Stimulated activated CD8-positive, alpha-beta memory T cell treated with anti-CD3 and anti-CD28 coated beads, Interleukin-7, amount 100 ng/mL, for 48 hours (primary cell): ENCODE measurements at regions not wholly inside any gene's neighbourhood (a gene's known extent, or its start where the extent isn't known, plus 50 kb on each side); places are given as distances from the start of the nearest gene placed in this dataset.

ENCODE experiments used
- DNase-seq, 2 donors: peaks; one replicate each; pipeline ENCODE4 v3.0.0-alpha.2; 2020; ENCODE audit warnings: low read depth in 1 of 2; ENCODE audit errors: extremely low read depth in 1 of 2

DNA sequence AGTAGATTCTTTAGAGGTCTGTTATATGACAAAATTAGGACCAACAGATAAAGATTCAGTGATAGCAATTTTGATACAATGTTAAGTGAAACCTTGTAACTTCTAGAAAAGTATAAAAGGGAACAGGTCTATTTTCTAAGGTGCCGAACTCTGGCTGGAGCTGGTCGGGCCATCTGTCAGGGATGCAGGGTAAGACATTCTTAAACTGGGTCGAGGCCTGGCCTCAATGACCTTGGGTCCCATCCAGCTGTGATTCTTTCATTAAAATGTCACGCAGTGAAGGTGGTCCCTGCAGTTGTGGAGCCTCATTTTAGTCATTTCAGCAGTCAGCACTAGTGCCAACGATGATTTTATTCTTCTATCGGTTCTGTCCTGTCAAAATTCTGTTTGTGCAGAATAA lies 271.9 kb upstream of the SPRY2 start:
- no peak for DNase-seq

DNA sequence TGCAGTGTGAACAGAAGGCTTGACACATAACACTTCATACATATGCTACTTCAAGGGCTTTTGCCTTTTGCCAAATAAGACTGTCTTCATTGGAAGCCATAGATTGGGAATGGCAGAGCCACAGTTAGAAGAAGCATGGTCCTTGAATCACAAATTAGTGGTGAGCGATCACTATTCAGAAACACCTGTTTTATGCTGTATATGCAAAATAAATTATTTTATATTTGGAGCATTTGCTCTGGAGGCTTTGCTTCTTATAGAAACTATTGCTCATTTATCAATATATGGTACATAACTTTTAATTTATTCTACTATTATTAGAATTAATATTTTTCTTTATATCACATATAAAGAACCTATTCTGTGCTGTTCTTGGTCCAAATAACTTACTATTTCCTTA lies 270.4 kb upstream of the SPRY2 start:
- no peak for DNase-seq

DNA sequence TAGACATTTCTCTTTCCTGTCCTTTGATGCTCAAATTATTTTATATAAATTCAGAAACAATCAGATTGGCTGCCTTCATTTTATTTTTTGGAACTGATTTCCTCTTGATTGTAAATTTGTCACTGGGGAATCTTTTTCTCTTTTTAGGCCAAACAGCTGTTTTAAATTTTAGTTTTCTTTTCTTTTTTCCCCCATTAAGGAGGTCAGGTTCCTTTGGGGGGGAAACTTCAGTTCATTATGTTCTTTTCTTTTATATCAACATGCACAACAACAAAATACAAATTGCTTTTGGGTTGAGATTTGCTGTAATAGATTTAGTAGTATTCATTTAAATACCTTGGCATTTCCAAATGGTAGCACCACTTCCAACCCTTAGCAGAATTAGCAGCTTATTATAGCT lies 264.8 kb upstream of the SPRY2 start:
- DNase-seq = no peak

DNA sequence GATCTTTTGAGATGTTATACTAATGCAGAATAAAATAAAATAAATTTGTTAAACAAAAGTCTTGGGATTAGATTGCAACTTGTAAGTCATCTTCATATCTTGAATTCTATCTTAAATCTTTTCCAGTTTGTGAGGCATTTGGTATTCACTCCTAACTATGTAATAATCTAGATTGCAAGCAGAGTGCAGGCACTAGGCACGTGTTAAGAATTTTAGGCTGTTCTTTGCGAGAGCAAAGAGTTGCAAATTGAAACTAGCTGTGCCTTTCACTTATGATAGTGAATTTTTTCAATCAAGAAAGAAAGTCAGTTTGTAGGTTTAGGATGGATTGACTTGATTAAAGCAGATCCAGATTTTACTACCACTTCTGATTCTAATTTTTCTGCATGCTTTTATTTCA lies 264.1 kb upstream of the SPRY2 start:
- no peak for DNase-seq

DNA sequence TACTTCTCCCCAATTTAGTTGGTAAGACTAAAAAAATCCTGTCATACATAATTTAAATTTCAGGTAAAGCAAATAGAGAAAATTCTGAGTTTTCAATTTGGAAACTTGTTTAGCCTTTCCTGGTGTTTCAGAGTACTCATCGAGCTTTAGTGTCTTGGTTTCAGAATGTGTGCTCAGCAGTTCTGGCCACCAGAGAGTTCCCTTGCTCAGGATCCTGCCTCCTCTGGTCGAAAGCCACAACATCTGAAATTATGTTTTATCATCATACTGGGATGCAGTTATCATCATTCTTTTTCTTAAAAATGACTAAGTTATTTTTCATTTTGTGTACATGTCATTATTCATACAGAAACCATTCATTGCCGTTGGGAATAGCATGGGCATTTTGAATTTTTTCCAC lies 263.2 kb upstream of the SPRY2 start:
- DNase-seq = no peak

DNA sequence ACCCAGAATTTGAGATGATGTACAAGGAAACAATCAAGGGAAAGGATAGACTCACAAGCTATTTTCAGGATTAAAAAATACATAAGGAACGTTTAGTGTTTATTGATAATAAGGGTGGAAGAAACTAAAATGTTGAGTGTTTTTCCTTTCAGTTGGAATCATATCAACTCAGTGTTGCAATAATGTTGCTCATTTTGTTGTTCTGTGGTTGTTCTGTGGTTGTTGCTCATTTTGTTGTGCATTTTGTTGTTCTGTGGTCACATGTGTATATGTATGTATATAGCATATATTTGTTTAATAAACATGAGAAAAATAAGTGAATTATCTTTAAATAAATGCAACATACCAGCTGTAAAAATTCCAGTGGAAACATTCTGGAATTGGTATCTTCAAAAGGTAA lies 262.4 kb upstream of the SPRY2 start:
- no peak for DNase-seq

DNA sequence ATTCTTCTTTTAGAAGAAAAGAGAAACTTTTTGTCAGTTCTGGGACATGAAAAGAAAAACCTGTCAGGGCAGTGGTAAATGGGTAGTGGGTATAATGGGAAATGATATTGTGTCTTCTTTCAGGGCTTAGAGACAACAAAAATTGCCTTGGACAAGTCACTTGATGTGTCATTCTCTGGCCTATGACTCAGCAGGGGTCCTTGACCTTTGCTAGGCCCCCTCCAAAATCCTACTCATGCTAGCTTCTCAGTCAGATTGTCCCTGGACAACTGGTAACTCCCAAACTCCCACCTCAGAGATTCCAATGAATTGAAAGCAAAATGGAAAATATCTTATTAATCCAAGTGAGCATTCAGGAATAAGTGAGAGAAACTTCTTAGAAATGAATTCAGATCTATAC lies 258.8 kb upstream of the SPRY2 start:
- no peak for DNase-seq

DNA sequence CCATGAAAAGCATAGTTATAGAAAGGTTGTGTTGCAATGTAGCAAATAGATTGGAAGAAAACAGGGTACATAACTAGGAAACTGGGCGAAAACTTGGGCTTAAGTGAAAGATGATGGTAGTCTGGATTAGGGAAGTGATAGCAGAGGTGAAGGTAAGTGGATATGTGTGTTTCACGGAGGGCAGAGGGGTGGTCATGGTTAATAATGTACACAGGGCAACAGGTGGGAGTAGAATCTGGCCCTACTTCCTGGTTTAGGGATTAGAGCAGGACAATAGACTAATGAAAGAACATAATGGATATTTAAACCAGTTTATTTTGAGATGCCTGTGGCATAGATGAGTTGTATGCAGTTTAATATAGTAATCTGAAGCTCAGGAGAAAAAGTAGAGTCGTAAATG lies 257.3 kb upstream of the SPRY2 start:
- no peak for DNase-seq

DNA sequence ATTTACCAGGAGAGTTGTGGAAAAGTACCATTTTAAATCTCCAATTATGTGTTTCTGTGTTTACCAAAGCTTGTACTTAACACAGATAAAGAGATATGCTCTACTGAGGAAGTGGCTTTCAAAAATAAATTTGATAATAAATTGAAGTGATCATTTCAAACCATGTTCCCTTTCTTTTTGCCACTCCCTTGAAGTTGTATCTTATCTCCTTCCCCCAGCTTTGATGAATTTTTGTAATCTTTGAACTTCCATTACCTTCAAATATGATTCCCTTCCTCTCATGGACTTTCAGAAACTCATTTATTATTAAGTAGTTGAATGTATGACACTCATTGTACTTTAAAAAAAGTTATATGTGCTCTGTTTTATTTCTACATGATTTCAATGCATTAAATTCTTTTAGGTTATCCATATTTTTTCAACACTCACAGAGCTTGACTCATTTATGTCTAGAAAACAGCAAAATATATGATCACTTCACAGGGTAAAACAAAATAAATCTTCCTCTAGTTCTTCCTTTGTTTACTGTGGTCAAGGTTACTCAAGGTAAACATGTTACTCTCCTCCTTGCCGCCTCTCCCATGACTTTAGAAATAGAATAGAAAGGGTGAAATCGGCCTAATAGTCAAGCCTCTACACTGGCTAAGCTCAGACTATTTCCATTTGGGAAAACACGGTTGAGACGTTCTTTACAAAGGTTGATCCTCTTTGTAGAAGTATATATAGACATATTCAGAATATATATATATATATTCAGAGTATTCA lies 251.2 kb upstream of the SPRY2 start:
- no peak for DNase-seq

DNA sequence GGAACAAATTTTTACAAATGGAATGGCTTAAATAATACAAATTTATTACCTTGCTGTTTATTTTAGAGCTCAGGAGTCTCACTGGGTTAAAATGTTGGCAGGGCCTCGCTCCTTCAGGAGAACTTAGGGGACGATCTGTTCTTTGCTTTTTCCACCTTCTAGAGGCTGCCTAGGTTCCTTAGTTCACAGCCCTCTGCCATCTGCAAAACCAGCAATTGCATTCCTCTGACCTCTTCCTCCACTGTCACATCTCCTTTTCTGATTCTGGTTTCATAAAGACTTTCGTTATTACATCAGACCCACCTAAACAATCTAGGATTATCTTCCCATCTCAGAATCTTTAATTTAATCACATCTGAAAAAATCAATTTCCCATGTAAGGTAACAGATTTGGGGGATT lies 249.6 kb upstream of the SPRY2 start:
- DNase-seq = no peak

DNA sequence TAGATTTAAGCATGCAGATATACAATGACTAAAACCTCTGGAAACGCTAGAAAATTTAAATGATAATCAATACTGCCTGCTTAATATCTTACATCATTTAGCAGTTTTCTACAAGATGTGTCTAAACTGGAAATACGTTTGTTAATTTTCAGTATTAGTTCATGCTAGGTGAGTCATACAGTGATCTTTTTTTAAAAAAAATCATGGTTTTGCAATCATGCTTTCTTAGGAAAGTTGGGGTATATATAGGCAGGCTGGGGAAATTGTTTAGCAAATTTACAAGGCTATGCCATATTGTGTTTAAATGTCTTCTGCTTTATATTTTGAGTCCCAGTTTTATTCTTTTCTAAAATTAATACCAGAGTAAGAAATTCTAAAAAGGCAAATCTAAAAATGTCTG lies 245.4 kb upstream of the SPRY2 start:
- no peak for DNase-seq

DNA sequence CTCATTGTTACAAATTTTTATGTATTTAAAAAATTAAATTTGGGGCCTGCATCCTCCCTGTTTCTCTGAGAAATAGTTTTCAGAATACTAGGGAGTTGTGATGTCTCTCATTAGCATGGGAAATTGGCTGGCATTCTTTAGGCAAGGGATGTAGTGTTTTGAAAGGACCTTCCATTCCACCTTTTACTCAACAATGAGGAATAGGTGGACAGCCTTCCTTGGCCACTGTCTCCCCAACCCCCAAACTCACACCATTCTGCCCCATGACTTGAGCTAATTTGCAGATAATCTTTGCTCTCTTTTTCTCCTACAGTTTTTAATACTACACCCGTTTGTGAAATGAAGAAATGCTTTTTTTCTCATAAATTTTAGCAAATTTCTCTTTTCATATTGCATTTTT lies 244.6 kb upstream of the SPRY2 start:
- DNase-seq = no peak

DNA sequence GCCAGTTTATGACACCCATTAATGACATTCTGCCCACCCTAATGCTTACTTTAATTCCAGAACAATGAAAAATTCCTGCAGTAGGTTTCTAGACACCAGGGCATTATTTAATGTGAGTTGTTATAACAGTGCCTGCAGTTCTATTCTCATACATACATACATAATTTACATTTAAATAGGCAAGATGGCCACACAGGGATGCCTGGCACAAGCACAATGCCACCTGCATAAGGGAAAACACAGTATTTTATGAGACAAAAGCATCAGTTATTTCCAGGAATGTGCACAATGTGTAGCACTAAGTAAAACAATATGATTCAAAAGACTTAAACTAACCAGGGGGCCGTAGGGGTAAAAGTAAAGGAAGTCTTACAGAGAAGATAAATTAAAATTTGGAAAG lies 243.9 kb upstream of the SPRY2 start:
- DNase-seq = no peak

DNA sequence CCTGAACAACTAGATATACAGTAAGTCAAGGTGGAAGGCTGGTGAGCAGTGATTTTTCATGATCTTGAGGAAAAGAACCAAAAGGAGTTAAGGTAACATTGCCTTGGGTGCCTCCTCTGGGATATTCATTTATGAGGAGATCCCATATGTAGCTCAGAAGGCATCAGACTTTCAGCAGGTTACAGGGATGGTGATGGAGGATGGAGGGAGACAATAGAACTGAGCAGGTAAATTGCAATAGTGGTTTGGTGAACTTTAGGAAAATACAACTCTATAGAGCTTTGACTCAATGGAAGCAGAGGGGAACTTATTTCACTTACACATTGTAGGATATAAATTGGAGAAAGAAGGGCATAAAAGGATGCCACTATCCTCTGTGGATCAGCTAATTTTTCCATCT lies 243.4 kb upstream of the SPRY2 start:
- no peak for DNase-seq

DNA sequence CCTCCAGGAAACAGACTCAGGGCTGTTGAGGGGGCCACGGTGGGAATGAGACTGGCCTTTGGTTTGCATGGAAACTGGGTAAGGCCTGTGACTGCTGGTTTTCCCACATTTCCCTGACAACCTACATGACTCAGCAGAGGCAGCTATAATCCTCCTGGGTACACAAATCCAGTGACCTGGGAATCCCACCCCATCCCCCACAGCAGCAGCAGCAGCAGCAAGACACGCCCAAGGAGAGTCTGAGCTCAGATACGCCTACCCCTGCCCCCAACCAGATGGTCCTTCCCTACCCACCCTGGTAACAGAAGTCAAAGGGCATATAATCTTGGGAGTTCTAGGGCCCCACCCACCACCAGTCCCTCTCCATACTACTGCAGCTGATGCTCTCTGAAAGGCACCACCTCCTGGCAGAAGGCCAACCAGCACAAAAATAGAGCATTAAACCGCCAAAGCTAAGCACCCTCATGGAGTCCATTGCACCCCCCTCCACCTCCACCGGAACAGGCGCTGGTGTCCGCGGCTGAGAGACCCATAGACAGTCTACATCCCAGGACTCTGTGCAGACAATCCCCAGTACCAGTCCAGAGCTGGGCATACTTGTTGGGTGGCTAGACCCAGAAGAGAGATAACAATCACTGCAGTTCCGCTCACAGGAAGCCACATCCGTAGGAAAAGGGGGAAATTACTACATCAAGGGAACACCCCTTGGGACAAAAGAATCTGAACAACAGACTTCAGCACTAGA lies 237.2 kb upstream of the SPRY2 start:
- no peak for DNase-seq

DNA sequence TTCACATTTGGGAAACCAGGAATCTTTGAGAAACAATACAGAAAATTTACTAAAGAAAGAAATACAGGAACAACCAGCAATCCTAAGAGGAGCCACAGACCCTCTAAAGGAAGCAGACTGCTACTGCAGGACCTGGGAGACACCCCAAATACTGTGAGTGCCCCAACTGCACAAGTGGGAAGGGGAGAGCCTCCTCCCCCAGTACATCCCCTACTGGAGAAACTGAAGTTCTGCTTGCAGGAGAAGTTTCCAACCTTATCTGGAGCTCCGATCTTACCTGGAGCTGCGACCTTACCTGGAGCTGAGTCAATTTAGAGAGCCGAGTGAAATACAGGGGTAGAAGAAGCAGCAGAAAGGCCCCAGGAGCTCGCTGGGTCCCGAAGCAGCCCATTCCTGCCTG lies 236.4 kb upstream of the SPRY2 start:
- no peak for DNase-seq

DNA sequence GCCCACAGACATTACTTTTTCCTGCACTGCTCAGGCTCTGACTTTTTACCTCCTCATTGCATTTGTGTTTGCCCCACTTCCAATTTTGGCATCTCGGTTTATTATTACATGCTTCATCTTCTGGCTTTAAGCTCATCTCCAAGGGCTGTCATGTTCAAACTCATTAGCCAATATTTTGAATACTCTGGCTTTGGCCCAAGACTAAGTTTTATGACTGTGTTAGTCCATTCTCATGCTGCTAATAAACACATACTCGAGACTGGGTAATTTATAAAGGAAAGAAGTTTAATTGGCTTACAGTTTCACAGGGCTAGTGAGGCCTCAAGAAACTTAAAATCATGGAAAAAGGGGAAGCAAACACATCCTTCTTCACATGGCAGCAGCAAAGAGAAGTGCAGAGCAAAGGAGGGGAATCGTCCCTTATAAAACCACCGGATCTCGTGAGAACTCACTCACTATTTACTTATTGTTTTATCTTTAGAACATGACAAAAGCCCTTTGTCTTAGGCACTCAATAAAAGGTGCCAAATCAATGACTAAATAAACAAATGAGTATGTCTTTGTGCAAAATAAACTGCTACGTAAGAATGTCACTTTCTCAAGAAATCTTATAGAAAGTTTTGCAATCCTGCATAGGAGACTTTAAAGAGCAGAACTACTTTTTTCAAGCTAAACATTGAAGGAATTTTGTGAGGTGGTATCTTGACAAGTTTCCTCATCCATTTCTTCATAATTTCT lies 233.4 kb upstream of the SPRY2 start:
- no peak for DNase-seq

DNA sequence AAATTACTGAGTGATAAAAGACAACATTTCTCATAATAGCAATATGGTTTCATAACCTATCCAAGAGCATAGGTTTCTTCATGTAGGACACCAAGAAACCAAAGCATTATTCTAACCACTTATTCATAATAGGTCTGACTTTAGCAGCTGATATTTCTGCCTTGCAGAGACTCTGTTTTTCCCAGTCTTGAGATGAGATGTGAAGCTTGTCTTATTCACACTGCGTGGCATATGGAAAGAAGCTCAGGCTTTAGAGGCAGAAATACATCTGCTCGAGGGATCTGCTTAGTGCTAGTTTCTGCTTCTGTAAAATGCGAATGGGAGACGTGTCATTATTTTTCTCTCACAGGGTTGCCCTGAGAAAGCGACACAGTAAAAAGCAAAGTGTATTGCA lies 232.0 kb upstream of the SPRY2 start:
- no peak for DNase-seq

DNA sequence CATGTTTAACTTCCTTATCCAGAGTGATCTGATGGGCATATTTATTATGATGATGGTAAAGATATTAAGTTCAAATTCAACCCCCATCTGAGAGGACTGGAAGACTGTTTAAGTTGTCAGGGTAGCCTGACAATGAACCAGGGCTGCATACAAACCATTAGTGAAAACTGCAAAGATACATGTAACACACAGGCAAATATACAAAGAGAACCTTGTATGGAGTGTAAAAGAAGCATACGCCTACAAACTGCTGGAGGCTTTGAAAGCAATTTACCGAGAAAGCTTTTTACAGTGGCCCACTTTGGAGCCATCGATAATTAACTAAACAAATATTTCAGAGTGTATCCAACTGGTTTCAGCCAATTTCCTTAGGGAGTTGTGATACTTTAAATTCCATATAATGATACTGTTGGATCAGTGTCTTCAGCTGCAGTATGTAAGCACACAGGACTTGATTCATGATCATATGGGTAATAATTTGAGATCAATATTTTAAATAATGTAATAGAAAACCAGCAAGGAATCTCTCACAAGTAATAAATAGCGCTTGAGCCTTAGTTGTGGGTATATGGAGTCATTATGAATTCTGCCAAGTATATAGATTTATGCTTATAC lies 231.5 kb upstream of the SPRY2 start:
- DNase-seq = no peak

DNA sequence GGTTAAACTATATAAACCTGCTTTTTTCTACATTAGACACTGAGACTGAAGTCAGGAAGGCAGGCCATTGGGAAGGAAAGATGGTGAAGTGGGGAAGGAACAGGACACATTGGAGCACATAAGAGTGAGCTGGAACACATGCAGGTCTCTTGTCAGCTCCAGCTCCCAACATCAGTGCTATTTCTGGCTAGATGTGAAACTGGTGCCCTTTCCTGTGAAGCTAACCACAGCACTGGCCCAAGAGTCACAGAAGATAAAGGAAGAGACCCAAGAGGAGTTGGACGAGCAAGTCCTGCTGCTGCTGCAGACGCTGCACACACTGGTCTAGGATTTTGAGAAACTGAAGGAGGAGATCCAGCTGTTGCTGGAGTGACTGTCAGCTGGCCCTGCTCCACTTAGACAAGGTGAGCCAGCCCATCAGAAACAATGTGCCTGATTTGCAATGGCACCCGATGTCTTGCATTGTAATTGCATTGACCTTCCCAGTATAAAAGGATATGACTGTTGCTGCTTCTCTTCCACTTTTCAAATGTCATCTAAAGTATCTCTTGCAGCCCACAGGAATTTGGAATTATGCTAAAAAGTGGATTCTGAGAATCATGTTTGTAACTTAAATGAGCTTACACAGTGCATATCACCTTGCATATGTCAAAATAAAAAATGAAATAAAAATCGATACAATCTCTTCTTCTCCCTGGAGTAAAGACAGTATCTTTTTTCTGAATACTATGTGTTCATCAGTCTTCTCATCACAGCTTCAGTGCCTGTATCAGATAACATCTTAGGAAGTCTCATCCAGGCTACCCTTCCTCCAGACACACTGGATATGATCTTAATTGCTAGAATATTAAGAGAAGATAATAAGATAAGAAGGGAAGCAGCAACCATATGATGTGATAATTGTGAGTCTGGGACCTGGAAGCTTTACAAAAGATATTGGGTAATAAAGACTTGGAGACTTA lies 230.7 kb upstream of the SPRY2 start:
- DNase-seq = no peak
